HFF-Myc (cell line): ENCODE measurements at regions not wholly inside any gene's neighbourhood (a gene's known extent, or its start where the extent isn't known, plus 50 kb on each side); places are given as distances from the start of the nearest gene placed in this dataset.

Experiments
- DNase-seq: peaks from one replicate; pipeline ENCODE4 v3.0.0-alpha.2; 2011; ENCODE audit warnings: low read depth; ENCODE audit errors: extremely low read depth
- H3K4me3 ChIP-seq: replicated peaks from 2 replicates; pipeline ENCODE4 v1.5.1; 2011; ENCODE audit warnings: low read depth, mild to moderate bottlenecking, control low read depth, low read length
- TF ChIP-seq, protein P1 (sequence below): IDR thresholded peaks from 2 replicates; pipeline ENCODE4 v1.5.1; 2012; ENCODE audit warnings: mild to moderate bottlenecking, low read depth, low read length, control low read depth; ENCODE audit errors: missing control alignments

DNA sequence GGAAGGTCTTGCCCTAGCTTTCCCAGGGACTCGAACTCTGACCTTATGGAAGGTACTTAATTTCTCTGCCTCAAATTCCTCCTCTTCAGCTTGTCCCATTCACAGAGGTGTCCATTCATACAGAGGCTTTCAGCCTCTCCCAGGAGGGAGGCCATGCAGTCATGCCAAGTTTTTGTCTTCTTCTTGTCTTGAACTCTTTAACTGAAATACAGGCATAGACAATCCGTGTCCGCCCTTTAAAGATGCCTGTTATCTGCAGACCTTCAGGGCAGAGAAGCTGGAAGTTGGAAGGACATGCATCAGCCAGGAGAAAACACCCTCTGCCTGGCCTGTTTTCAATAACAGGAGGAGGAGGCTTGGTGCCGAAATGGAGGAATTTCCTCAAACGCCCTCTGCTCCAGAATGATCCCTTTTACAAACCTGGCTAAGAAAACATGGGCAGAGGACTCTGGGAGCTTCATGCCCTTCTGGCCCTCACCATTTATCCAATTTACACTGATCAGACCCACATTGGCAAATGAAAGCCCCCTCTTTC, 308.3 kb downstream of the MYCN start:
- TF ChIP-seq, protein P1, sequence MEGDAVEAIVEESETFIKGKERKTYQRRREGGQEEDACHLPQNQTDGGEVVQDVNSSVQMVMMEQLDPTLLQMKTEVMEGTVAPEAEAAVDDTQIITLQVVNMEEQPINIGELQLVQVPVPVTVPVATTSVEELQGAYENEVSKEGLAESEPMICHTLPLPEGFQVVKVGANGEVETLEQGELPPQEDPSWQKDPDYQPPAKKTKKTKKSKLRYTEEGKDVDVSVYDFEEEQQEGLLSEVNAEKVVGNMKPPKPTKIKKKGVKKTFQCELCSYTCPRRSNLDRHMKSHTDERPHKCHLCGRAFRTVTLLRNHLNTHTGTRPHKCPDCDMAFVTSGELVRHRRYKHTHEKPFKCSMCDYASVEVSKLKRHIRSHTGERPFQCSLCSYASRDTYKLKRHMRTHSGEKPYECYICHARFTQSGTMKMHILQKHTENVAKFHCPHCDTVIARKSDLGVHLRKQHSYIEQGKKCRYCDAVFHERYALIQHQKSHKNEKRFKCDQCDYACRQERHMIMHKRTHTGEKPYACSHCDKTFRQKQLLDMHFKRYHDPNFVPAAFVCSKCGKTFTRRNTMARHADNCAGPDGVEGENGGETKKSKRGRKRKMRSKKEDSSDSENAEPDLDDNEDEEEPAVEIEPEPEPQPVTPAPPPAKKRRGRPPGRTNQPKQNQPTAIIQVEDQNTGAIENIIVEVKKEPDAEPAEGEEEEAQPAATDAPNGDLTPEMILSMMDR, result no peak
- no peak for DNase-seq

DNA sequence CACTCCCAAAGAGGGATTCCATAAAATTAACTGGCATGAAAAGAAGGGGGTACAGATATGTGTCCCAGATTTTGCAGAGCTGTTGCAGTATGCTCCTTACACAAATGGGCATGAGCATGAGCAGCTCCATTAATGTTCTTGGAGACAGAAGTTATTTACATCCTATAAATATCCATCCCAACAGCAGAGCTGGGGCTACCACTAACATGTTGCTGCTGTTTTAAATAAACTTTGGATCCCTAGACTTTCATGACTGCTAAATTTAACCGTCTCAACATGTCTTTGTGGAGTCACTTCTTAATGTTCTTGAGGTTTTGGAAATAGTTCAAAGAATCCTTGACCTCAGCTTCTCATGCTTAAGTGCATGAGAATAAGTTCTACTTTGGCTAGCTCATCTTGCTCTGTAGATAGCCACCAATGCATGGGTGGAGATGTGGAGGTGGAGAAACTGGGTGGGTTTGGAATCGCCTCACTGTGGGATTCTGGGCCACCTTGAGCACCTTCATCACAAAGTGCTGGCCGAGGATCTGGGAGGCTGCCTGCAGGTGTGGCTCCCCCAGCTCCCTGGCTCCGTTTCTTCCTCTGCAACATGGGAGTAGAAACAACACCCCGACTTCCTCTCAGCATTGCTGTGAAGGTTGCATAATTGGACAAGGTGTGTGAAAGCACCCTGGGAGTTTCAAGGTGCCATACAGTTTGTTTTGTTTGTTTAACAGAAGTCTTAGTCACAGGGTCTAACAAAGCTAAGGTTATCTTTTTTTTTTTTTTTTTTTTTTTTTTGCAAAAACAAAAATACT, 307.2 kb downstream of the MYCN start:
- no peak for DNase-seq
- no peak overlapping the region for H3K4me3 ChIP-seq
- TF ChIP-seq, protein P1, result no peak

More for the DNA sequence above, 308.3 kb downstream of the MYCN start:
- H3K4me3 ChIP-seq, result no peak overlapping the region

DNA sequence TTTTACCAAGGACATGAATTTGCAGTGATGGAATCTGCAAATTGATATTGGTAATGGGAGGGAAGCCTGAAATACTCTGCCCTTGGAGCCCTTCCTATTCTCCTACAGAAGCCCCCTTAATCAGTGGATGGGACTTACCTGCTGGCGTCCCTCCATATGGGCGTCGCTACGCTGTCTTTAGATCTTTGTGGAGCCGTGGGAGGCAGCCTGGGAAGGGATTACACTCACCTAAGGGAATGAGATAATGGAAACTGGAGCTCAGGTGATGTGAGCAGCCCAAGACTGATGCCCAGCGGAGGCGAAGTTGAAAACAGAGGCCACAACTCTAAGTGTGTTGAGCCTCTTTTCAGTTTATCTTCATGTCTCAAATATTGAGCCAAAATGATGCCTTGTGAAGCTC, 306.6 kb downstream of the MYCN start:
- TF ChIP-seq, protein P1, result no peak
- DNase-seq, result no peak
- no peak overlapping the region for H3K4me3 ChIP-seq

DNA sequence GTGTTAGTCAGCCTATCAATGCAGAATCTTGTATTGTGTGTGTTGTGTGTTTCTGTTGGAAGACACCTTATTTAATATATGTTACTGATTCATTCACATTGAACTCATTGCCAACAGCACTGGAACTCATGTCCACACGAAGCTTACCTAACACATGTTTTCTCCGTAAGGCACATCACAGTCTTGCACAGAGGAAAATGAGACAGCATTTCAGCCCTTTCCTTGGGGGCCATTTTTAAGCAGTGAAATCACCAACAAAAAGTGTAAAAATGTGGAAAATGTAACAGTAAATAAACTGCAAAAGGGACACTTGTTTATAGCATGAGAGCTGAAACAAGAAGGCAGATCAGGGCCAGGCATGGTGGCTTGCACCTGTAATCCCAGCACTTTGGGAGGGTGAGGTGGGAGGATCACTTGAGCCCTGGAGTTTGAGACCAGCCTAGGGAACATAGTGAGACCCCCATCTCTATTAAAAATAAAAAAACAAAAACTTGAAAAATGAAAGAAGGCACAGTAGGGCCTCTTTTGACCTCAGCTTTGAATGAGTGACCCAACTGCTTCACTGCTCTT, 306.0 kb downstream of the MYCN start:
- H3K4me3 ChIP-seq, result no peak overlapping the region
- TF ChIP-seq, protein P1, result no peak
- DNase-seq, result no peak

DNA sequence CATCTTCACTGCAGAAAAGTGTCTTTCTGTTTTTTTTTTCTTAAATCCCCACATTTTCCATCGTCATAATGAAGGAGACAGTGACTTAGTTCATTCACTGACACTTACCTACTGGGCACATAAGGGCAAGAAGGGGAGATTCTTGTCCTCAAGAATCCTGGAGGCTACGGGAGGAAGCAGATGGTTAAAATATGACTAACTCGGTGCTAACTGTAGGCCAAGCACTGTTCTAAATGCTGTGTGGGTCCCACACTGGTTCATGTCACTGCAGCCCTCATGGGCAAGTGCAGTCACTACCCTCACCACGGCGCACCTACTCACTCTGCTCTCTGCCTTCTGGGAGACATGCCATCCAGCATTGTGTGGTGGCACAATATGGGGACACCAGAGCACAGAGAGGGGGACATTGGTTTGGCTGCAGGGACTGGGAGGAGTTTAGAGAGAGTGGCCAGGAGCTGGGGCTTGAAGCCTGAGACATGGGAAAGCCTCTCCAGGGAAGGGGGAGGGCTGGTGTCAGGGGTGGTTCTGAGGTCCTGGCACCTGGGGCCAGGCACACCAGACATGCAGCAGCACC, 305.2 kb downstream of the MYCN start:
- TF ChIP-seq, protein P1, result no peak
- no peak overlapping the region for H3K4me3 ChIP-seq
- no peak for DNase-seq

DNA sequence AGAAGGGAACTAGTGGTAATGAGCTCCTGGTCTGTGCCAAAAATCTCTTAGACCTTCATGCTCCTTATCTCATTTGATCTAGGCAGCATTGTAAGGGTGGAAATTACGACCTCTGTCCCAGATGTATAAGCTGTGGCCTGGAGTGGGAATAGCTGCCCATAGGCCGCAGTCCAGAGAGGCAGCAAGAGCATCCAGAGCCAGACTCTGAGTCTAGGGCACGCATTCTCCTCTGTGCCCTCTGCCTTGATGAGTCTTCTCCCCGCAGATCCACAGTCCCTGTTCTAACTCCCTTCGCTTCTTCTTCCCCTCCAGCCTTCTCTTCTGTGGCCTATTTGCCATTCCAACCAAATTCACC, 304.6 kb downstream of the MYCN start:
- no peak for DNase-seq
- TF ChIP-seq, protein P1, result no peak
- H3K4me3 ChIP-seq, result no peak overlapping the region
